Activated CD4-positive, alpha-beta T cell treated with anti-CD3 and anti-CD28 coated beads, Interleukin-2, amount 10 ng/mL, durations not matched to agents 7 days and 5 days (primary cell): ENCODE measurements at regions not wholly inside any gene's neighbourhood (a gene's known extent, or its start where the extent isn't known, plus 50 kb on each side); places are given as distances from the start of the nearest gene placed in this dataset.

Experiments
- CTCF ChIA-PET: fragments of 350-600 bp; sonication (Branson Sonifier 250); formaldehyde crosslinking; loops from one replicate; lab custom pipeline; 2021; ENCODE audit warnings: antibody characterized with exemption; lab: Charles Lee
- POLR2A ChIA-PET: fragments of 350-600 bp; sonication (Branson Sonifier 250); formaldehyde crosslinking; loops from one replicate; lab custom pipeline; 2021; ENCODE audit warnings: antibody characterized with exemption; lab: Charles Lee
- DNase-seq: peaks from one replicate; pipeline ENCODE4 v3.0.0-alpha.2; 2020
- H3K27ac Mint-ChIP-seq: one replicate; pipeline ENCODE4 v1.8.0; 2021; ENCODE audit warnings: mild to moderate bottlenecking, moderate library complexity, mixed read lengths
- H3K27me3 Mint-ChIP-seq: one replicate; pipeline ENCODE4 v1.8.0; 2021; ENCODE audit warnings: mixed read lengths
- H3K36me3 Mint-ChIP-seq: one replicate; pipeline ENCODE4 v1.8.0; 2021; ENCODE audit warnings: low read depth, mixed read lengths
- H3K4me1 Mint-ChIP-seq: one replicate; pipeline ENCODE4 v1.8.0; 2021; ENCODE audit warnings: mixed read lengths
- H3K4me3 Mint-ChIP-seq: one replicate; pipeline ENCODE4 v1.8.0; 2021; ENCODE audit warnings: mild to moderate bottlenecking, moderate library complexity, mixed read lengths
- H3K9me3 Mint-ChIP-seq: one replicate; pipeline ENCODE4 v1.8.0; 2021; ENCODE audit warnings: mixed read lengths

- H3K36me3 Mint-ChIP-seq: no peaks in the 10 kb centered on the region
- H3K4me3 Mint-ChIP-seq: no peak overlapping the region
- CTCF ChIA-PET: no interaction called here
- no peaks in the 10 kb centered on the region for H3K27me3 Mint-ChIP-seq
- peaks cover 2% of the 10 kb centered on the region for H3K4me1 Mint-ChIP-seq
- POLR2A ChIA-PET: interaction anchor here (0.5 kb wide), 1 partner anchor 13 kb away, joined by 3 read pairs; no protein-coding TSS in a partner anchor
- no peak overlapping the region for H3K27ac Mint-ChIP-seq
- no peak for DNase-seq
- H3K9me3 Mint-ChIP-seq: peaks cover 5% of the 10 kb centered on the region
Observed at GRCh38 chr21:15434163-15434905, 295.4 kb upstream of the USP25 start.

GRCh38 chr21:15436031-15436430 lies 293.8 kb upstream of the USP25 start:
- Mint-ChIP-seq H3K36me3 (no peaks in the 10 kb centered on the region), H3K4me1 (peaks cover 2% of the 10 kb centered on the region), H3K4me3 (no peak overlapping the region), H3K9me3 (peaks cover 5% of the 10 kb centered on the region), H3K27me3 (no peaks in the 10 kb centered on the region), H3K27ac (no peak overlapping the region)
- ChIA-PET CTCF (no interaction called here), POLR2A (no interaction called here)
- DNase-seq: no peak

- no peaks in the 10 kb centered on the region for H3K27me3 Mint-ChIP-seq
- ChIA-PET POLR2A (no interaction called here), CTCF (no interaction called here)
- H3K4me3 Mint-ChIP-seq: no peak overlapping the region
- H3K9me3 Mint-ChIP-seq: peaks cover 5% of the 10 kb centered on the region
- H3K27ac Mint-ChIP-seq: no peak overlapping the region
- H3K36me3 Mint-ChIP-seq: no peaks in the 10 kb centered on the region
- DNase-seq: no peak
- peaks cover 2% of the 10 kb centered on the region for H3K4me1 Mint-ChIP-seq
Observed at GRCh38 chr21:15437883-15438282, 291.9 kb upstream of the USP25 start.

GRCh38 chr21:15439726-15440125 lies 290.1 kb upstream of the USP25 start:
- CTCF ChIA-PET: no interaction called here
- Mint-ChIP-seq H3K27me3 (no peaks in the 10 kb centered on the region), H3K4me3 (no peak overlapping the region), H3K27ac (no peak overlapping the region), H3K4me1 (peaks cover 2% of the 10 kb centered on the region), H3K36me3 (no peaks in the 10 kb centered on the region), H3K9me3 (no peaks in the 10 kb centered on the region)
- DNase-seq: no peak
- POLR2A ChIA-PET: no interaction called here

GRCh38 chr21:15441060-15441493 lies 288.7 kb upstream of the USP25 start:
- H3K27me3 Mint-ChIP-seq: no peaks in the 10 kb centered on the region
- H3K4me1 Mint-ChIP-seq: peaks cover 2% of the 10 kb centered on the region
- H3K36me3 Mint-ChIP-seq: no peaks in the 10 kb centered on the region
- no peak overlapping the region for H3K4me3 Mint-ChIP-seq
- ChIA-PET CTCF (interaction anchor here (1.3 kb wide), 1 partner anchor 10 kb away, joined by 5 read pairs; no protein-coding TSS in a partner anchor), POLR2A (no interaction called here)
- no peak overlapping the region for H3K27ac Mint-ChIP-seq
- DNase-seq: no peak
- H3K9me3 Mint-ChIP-seq: no peaks in the 10 kb centered on the region

- ChIA-PET POLR2A (no interaction called here), CTCF (interaction anchor here (1.3 kb wide), 1 partner anchor 11 kb away, joined by 5 read pairs; no protein-coding TSS in a partner anchor)
- Mint-ChIP-seq H3K36me3 (no peaks in the 10 kb centered on the region), H3K4me1 (peaks cover 2% of the 10 kb centered on the region), H3K9me3 (no peaks in the 10 kb centered on the region), H3K27ac (no peak overlapping the region), H3K27me3 (no peaks in the 10 kb centered on the region), H3K4me3 (no peak overlapping the region)
- DNase-seq: no peak
Observed at GRCh38 chr21:15441992-15442391, 287.8 kb upstream of the USP25 start.

GRCh38 chr21:15442743-15443469 lies 286.9 kb upstream of the USP25 start:
- POLR2A ChIA-PET: no interaction called here
- CTCF ChIA-PET: no interaction called here

GRCh38 chr21:15443740-15444117 lies 286.1 kb upstream of the USP25 start:
- H3K27me3 Mint-ChIP-seq: no peaks in the 10 kb centered on the region
- ChIA-PET CTCF (no interaction called here), POLR2A (no interaction called here)
- no peaks in the 10 kb centered on the region for H3K4me1 Mint-ChIP-seq
- peaks cover 2% of the 10 kb centered on the region for H3K9me3 Mint-ChIP-seq
- H3K4me3 Mint-ChIP-seq: no peak overlapping the region
- no peak for DNase-seq
- H3K36me3 Mint-ChIP-seq: no peaks in the 10 kb centered on the region
- no peak overlapping the region for H3K27ac Mint-ChIP-seq

More at GRCh38 chr21:15442743-15443469, 286.9 kb upstream of the USP25 start:
- Mint-ChIP-seq H3K9me3 (no peaks in the 10 kb centered on the region), H3K27ac (no peak overlapping the region), H3K27me3 (no peaks in the 10 kb centered on the region), H3K4me1 (peaks cover under 1% of the 10 kb centered on the region), H3K36me3 (no peaks in the 10 kb centered on the region), H3K4me3 (no peak overlapping the region)
- DNase-seq: no peak

- Mint-ChIP-seq H3K9me3 (peaks cover 6% of the 10 kb centered on the region), H3K36me3 (no peaks in the 10 kb centered on the region), H3K4me3 (no peak overlapping the region), H3K27me3 (no peaks in the 10 kb centered on the region), H3K4me1 (no peaks in the 10 kb centered on the region), H3K27ac (no peak overlapping the region)
- POLR2A ChIA-PET: no interaction called here
- CTCF ChIA-PET: no interaction called here
- DNase-seq: no peak
Observed at GRCh38 chr21:15444118-15444960, 285.4 kb upstream of the USP25 start.

- no peak for DNase-seq
- ChIA-PET CTCF (no interaction called here), POLR2A (no interaction called here)
- peaks cover 6% of the 10 kb centered on the region for H3K9me3 Mint-ChIP-seq
- no peaks in the 10 kb centered on the region for H3K27me3 Mint-ChIP-seq
- H3K27ac Mint-ChIP-seq: no peak overlapping the region
- H3K4me1 Mint-ChIP-seq: no peaks in the 10 kb centered on the region
- H3K4me3 Mint-ChIP-seq: no peak overlapping the region
- H3K36me3 Mint-ChIP-seq: no peaks in the 10 kb centered on the region
Observed at GRCh38 chr21:15445327-15445726, 284.5 kb upstream of the USP25 start.

- no peaks in the 10 kb centered on the region for H3K4me1 Mint-ChIP-seq
- ChIA-PET POLR2A (no interaction called here), CTCF (no interaction called here)
- no peak for DNase-seq
- no peaks in the 10 kb centered on the region for H3K27me3 Mint-ChIP-seq
- no peak overlapping the region for H3K4me3 Mint-ChIP-seq
- H3K27ac Mint-ChIP-seq: no peak overlapping the region
- H3K9me3 Mint-ChIP-seq: peaks cover 8% of the 10 kb centered on the region
- H3K36me3 Mint-ChIP-seq: no peaks in the 10 kb centered on the region
Observed at GRCh38 chr21:15446223-15446622, 283.6 kb upstream of the USP25 start.

- Mint-ChIP-seq H3K4me3 (no peak overlapping the region), H3K27ac (no peak overlapping the region), H3K9me3 (peaks cover 8% of the 10 kb centered on the region), H3K36me3 (no peaks in the 10 kb centered on the region), H3K4me1 (no peaks in the 10 kb centered on the region), H3K27me3 (no peaks in the 10 kb centered on the region)
- CTCF ChIA-PET: no interaction called here
- POLR2A ChIA-PET: no interaction called here
- no peak for DNase-seq
Observed at GRCh38 chr21:15449556-15449955, 280.2 kb upstream of the USP25 start.

GRCh38 chr21:15453261-15453660 lies 276.5 kb upstream of the USP25 start:
- ChIA-PET POLR2A (no interaction called here), CTCF (no interaction called here)
- no peak for DNase-seq
- H3K4me3 Mint-ChIP-seq: no peak overlapping the region
- no peaks in the 10 kb centered on the region for H3K4me1 Mint-ChIP-seq
- H3K27ac Mint-ChIP-seq: no peak overlapping the region
- H3K27me3 Mint-ChIP-seq: no peaks in the 10 kb centered on the region
- peaks cover 8% of the 10 kb centered on the region for H3K9me3 Mint-ChIP-seq
- no peaks in the 10 kb centered on the region for H3K36me3 Mint-ChIP-seq
